ENCODE measurements at regions not wholly inside any gene's neighbourhood (a gene's known extent, or its start where the extent isn't known, plus 50 kb on each side); places are given as distances from the start of the nearest gene placed in this dataset.

- H3K79me2 ChIP-seq (ENCODE audit: low read depth), result no peaks in the 10 kb centered on the region
- CTCF ChIA-PET, result no interaction called here
- intact Hi-C loops (cut with micrococcal nuclease; ENCODE audit: unreplicated experiment), result no loop called here
- H3K4me2 ChIP-seq, result no peak overlapping the region
- DNase-seq, result no peak
- POLR2A ChIA-PET (ENCODE audit: unreplicated experiment), result no interaction called here
- H3K9me2 ChIP-seq (ENCODE audit: insufficient read depth), result no peaks in the 10 kb centered on the region
- no peaks in the 10 kb centered on the region for H3K36me3 ChIP-seq (ENCODE audit: low read depth)
- no peaks in the 10 kb centered on the region for H3K27me3 ChIP-seq (ENCODE audit: insufficient read depth, low read depth)
- no peaks in the 10 kb centered on the region for H3K4me1 ChIP-seq (replicated peaks; ENCODE audit: insufficient read depth)
- H3K9me3 ChIP-seq (ENCODE audit: insufficient read depth, low read depth), result peaks cover 4% of the 10 kb centered on the region; the same call in 1 of the 2 replicates
- H4K20me1 ChIP-seq (ENCODE audit: insufficient read depth), result no peaks in the 10 kb centered on the region
- no peak overlapping the region for H3K4me3 ChIP-seq
- H2AFZ ChIP-seq, result no peak overlapping the region
- no peak for TF ChIP-seq EZH2 (IDR thresholded peaks at IDR 0.05; ENCODE audit: low read depth)
- no peak for TF ChIP-seq CTCF (conservative IDR thresholded peaks at IDR 0.05)
- BruUV-seq (replicated peaks), result no TSS peak
- no peak overlapping the region for H3K27ac ChIP-seq
- no peaks in the 10 kb centered on the region for H3F3A ChIP-seq (ENCODE audit: insufficient read depth, low read depth)
Observed at GRCh38 chr2:122927710-122928557, 1097.2 kb upstream of the CNTNAP5 start.

GRCh38 chr2:122929347-122929746 lies 1095.7 kb upstream of the CNTNAP5 start:
- no peaks in the 10 kb centered on the region for H3K79me2 ChIP-seq (ENCODE audit: low read depth)
- intact Hi-C loops (cut with micrococcal nuclease; ENCODE audit: unreplicated experiment), result no loop called here
- BruUV-seq (replicated peaks), result no TSS peak
- H3F3A ChIP-seq (ENCODE audit: insufficient read depth, low read depth), result no peaks in the 10 kb centered on the region
- DNase-seq, result no peak
- ChIA-PET CTCF (no interaction called here), POLR2A (ENCODE audit: unreplicated experiment) (interaction anchor here (0.6 kb wide), 1 partner anchor 831 kb away, joined by 6 read pairs; no protein-coding TSS in a partner anchor)
- no peak overlapping the region for H2AFZ ChIP-seq
- H4K20me1 ChIP-seq (ENCODE audit: insufficient read depth), result no peaks in the 10 kb centered on the region
- no peak overlapping the region for H3K27ac ChIP-seq
- TF ChIP-seq CTCF (conservative IDR thresholded peaks at IDR 0.05), result no peak
- TF ChIP-seq EZH2 (IDR thresholded peaks at IDR 0.05; ENCODE audit: low read depth), result no peak
- no peak overlapping the region for H3K4me3 ChIP-seq
- H3K4me2 ChIP-seq, result no peak overlapping the region
- H3K27me3 ChIP-seq (ENCODE audit: insufficient read depth, low read depth), result no peaks in the 10 kb centered on the region
- no peaks in the 10 kb centered on the region for H3K9me2 ChIP-seq (ENCODE audit: insufficient read depth)
- no peaks in the 10 kb centered on the region for H3K4me1 ChIP-seq (replicated peaks; ENCODE audit: insufficient read depth)
- H3K9me3 ChIP-seq (ENCODE audit: insufficient read depth, low read depth), result peaks cover 4% of the 10 kb centered on the region; the same call in 1 of the 2 replicates
- no peaks in the 10 kb centered on the region for H3K36me3 ChIP-seq (ENCODE audit: low read depth)

- DNase-seq, result no peak
- no peak for TF ChIP-seq CTCF (conservative IDR thresholded peaks at IDR 0.05)
- no peak for TF ChIP-seq EZH2 (IDR thresholded peaks at IDR 0.05; ENCODE audit: low read depth)
- no peaks in the 10 kb centered on the region for H4K20me1 ChIP-seq (ENCODE audit: insufficient read depth)
- H3K9me3 ChIP-seq (ENCODE audit: insufficient read depth, low read depth), result no peaks in the 10 kb centered on the region
- H3K27ac ChIP-seq, result no peak overlapping the region
- intact Hi-C loops (cut with micrococcal nuclease; ENCODE audit: unreplicated experiment), result no loop called here
- no peaks in the 10 kb centered on the region for H3F3A ChIP-seq (ENCODE audit: insufficient read depth, low read depth)
- BruUV-seq (replicated peaks), result no TSS peak
- H3K36me3 ChIP-seq (ENCODE audit: low read depth), result no peaks in the 10 kb centered on the region
- H3K9me2 ChIP-seq (ENCODE audit: insufficient read depth), result no peaks in the 10 kb centered on the region
- H3K4me1 ChIP-seq (replicated peaks; ENCODE audit: insufficient read depth), result no peaks in the 10 kb centered on the region
- no peak overlapping the region for H3K4me3 ChIP-seq
- CTCF ChIA-PET, result no interaction called here
- no peaks in the 10 kb centered on the region for H3K27me3 ChIP-seq (ENCODE audit: insufficient read depth, low read depth)
- no peaks in the 10 kb centered on the region for H3K79me2 ChIP-seq (ENCODE audit: low read depth)
- POLR2A ChIA-PET (ENCODE audit: unreplicated experiment), result no interaction called here
- H3K4me2 ChIP-seq, result no peak overlapping the region
- H2AFZ ChIP-seq, result no peak overlapping the region
Observed at GRCh38 chr2:122935506-122935905, 1089.6 kb upstream of the CNTNAP5 start.

Measured in PC-9 (cell line).